Right renal cortex interstitium (tissue), 3 donors: ENCODE measurements at regions not wholly inside any gene's neighbourhood (a gene's known extent, or its start where the extent isn't known, plus 50 kb on each side); places are given as distances from the start of the nearest gene placed in this dataset.
"Not testable (repeated sequence)": the region's sequence is repeated elsewhere in the genome, so short reads cannot be mapped to it uniquely, and the experiment has no call there.

ENCODE experiments used
- DNase-seq, 3 donors: peaks; one replicate each; pipeline ENCODE4 v3.0.0-alpha.2; 2013; ENCODE audit warnings: low read depth in 3 of 3, low spot score in 2 of 3

DNA sequence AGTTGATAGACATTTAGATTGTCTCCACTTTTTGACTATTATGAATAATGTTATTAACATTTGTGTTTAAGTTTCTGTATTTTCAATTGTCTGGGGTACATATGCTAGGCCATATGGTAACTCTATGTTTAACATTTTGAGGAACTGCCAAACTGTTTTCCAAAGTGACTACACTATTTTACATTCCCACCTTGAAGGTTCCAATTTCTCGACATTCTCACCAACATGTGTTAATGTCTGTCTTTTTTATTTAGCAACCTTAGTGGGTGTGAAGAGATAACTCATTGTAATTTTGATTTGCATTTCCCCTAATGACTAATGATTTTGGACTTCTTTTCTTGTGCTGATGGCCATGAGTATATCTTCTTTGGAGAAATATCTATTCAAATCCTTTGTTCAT, 832.4 kb downstream of the DNAJB9 start:
- DNase-seq, result no peak

DNA sequence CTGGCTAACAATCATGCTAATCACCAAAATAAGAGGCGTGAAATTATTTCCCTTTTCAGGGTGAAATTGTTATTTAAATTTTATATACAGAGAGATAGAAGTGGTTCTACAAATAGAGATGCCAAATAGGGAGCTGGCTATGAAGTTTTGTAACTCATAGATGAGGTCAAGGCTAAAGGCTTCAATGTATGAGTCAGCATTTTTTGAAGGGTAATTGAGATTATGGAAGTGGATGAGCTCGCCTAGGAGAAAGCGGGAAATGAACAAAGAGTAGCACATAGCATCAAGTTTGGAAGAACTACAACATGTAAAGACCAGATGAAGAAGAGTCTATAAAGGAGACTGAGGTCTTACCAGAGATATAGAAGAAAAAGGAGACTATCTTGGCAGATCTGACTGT, 838.1 kb downstream of the DNAJB9 start:
- DNase-seq, result no peak

DNA sequence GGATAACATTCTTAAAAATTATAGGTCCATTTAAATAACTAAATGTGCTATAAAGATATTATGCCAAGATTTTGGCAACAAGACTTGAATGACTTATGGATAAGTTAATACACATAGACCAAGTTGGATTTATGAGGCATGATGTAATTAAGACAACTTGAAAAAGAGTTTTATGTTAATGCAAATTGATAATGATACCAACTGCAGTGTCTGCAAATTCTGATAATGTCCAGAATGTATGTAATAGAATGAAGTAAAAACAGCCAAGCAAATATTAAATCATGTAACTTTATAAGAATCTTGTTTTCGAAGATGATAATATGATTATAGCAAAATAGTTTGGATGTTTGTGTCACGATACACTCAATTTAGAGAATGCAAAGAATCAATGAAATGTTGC, 868.3 kb downstream of the DNAJB9 start:
- no peak for DNase-seq

DNA sequence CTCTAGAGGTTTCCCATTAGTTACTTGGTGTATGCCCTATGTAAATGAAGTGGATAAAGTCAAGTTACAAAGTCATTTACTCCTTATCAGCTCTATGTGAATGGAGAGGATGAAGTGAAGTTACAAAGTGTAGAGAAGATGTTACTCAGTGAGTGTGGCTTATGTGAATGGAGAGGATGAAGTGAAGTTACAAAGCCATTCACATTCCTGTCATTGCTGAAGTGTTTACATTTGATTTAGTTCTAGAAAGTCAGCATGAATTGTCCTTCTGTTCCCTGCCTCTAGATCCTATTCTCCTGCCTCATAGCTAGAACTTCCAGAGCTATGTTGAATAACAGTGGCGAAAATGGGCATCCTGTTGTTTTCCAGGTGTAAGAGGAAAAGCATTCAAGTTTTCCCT, 880.1 kb downstream of the DNAJB9 start:
- DNase-seq, result no peak

DNA sequence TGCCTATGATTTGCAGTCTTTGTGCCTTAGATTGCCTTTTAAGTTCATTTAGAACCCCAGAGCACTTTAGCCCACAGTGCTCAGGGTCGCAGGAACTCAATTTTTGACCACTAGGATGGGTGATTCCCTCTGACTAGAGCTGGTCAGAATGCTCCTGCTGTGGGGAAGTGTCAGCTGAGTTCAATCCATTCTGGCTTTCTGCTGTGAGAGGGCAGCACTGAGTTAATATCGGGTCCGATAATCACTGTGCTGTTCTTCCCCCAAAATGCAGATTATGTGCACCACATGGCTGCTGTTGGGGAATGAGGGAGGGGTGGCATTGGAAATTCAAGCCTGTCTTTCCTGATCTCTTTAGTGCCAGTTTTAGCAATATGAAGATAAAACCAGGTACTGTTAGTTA, 886.4 kb downstream of the DNAJB9 start:
- DNase-seq, result no peak

DNA sequence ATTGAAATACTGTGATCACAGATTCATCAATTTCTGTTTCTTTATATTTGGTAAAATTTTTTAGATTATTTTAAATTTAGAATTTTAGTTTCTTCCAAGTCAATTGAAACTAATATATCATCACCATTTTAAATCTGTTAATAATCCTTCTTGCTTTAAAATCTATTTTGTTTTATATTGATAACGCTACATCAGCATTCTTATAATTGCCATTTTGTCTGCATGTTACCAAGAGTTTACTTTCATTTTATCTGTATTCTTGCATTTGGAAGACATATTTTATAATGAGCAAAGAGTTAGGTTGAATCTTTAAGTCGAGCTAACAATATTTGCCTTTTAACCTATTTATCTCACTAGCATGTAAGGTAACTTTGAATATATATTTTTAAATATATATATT, 890.6 kb downstream of the DNAJB9 start:
- DNase-seq, result no peak

DNA sequence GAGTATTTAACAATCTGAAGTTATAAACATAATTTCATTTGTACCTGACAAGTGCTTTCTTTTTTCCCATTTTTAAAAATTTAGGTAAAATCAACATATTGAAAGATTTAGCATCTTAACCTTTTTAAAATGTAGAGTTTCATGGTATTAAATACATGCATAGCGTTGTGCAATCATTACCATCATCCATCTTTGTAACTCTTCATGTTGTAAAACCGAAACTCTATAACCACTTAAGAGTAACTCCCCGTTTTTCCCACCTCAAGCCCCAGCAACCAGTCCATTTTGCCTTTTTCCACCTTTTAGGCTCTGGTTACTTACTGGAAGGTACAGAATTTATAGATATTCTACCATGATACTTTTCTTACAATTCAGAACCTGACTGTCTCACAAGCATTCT, 892.5 kb downstream of the DNAJB9 start:
- DNase-seq, result no peak

DNA sequence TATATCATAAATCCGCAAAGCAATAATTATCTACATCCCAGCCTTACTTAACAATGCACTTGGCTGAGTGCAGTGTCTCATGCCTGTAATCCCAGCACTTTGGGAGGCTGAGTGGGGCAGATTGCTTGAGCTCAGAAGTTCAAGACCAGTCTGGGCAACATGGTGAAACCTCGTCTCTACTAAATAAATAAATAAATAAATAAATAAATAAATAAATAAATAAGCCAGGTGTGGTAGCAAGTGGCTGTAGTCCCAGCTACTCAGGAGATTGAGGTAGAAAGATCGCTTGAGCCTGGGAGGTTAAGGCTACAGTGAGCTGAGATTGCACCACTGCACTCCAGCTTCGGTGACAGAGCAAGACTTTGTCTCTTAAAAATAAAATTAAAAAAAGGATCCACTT, 898.1 kb downstream of the DNAJB9 start:
- not testable (repeated sequence) for DNase-seq

DNA sequence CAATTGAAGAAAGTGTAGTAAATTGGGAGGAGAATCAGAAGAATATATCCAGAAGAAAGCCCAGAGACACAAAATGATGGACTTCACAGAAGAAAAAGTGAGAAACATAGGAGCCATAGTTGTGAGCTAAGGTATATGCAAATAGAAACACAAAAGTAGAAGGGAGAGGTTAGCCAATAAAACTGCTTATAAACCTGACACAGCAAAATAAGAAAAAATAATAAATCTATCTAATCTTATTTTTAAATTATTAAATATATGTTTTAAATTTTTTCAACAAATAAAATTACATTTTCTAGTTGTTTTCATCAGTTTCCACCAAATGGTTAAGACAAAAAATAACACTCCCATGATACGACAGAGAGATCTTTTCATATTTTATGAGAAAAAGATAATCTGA, 903.5 kb downstream of the DNAJB9 start:
- DNase-seq, result no peak

DNA sequence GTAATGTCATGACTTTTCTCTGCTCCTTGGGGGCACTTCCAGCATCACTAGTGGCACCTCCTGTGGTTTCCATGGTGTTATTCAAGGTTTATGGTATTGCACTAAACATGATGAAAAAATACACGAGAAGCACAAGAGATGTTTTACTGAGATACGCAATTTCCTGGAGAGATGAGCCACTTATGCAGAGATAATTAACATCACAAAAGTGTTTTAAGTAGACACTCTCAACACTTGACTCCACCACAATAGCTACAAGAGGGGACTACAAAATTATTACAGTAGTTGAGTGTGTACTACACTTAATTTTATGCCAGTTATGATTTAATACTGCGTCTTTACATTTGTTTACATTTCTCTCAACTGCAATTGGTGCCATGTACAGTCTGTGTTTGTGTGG, 906.7 kb downstream of the DNAJB9 start:
- DNase-seq, result no peak

DNA sequence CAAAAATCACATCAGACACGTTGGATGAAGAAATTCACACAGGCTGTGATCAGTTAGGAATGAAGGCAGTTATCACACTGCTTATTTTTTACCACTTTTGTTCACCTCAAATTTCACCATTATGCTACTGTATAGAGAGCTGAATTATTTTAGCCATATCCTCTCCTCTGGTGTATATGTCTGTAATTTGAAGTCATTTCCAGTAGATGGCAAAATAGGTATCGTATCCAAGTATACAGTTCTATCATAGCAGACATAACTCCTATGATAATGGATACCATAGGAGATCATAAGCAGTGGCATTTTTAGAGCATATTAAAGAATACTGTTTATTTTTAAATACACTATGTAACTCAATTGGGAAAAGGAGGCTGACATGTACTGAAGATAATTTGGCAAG, 909.7 kb downstream of the DNAJB9 start:
- no peak for DNase-seq

DNA sequence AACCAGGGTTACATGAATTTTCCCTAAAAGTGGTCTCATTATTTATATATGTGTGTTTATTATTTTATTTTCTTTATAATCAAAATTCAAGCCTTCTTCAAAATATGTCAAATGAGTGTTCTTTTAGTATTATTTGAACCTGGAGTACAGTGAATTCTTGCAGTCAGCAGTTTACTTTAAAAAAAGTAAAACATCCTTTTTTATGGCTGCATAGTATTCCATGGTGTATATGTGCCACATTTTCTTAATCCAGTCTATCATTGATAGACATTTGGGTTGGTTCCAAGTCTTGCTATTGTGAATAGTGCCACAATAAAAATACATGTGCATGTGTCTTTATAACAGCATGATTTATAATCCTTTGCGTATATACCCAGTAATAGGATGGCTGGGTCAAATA, 920.9 kb downstream of the DNAJB9 start:
- DNase-seq, result not testable (repeated sequence)

DNA sequence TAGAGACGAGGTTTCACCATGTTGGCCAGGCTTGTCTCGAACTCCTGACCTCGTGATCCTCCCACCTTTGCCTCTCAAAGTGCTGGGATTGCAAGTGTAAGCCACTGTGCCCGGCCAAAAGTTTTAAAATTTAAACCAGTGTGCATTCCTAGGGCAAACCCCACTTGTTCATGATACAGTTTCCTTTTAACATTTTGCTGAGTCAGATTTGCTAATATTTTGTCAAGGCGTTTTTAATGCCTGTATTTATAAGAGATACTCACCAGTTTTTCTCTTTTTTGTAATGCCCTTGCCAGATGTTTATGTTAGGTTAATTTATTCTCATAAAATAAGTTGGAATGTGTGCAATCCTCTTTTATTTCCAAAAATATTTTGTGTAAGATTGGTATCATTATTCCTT, 927.4 kb downstream of the DNAJB9 start:
- no peak for DNase-seq

DNA sequence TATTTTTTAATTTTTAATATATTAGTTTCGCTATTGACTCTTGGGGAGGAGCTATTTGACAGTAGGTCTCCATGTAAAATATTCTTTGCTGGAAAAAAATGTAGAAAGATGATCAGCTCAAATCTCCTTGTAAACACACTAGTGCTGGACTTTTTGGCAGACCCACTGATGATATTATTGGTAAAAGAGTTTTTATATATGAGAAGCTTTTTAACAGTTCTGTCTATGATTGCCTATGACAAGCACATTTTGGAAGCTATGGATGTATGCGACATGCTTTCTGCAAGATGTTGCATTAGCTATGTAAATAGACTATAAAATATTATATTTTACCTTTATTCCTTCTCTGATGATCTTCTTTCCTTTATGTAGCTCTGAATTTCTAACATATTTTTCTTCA, 928.5 kb downstream of the DNAJB9 start:
- DNase-seq, result no peak

DNA sequence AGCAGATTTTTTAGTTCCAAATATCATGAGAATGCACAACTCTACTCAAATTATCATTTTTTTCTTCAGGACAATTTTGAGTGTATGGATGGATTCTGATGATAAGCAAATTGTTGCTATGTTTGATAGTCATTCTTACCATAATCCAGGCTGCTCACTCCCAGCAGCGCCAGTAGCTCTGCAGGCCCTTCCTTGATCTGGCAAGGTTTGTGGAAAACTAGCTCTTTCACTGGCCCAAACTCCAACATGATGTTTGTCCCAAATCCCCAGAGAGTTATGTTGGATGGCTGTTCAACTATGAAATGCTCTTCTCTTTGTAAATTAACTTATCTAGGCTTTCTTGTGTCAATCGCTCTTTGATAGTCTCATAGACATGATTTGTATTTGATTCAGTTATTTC, 933.7 kb downstream of the DNAJB9 start:
- DNase-seq, result no peak

DNA sequence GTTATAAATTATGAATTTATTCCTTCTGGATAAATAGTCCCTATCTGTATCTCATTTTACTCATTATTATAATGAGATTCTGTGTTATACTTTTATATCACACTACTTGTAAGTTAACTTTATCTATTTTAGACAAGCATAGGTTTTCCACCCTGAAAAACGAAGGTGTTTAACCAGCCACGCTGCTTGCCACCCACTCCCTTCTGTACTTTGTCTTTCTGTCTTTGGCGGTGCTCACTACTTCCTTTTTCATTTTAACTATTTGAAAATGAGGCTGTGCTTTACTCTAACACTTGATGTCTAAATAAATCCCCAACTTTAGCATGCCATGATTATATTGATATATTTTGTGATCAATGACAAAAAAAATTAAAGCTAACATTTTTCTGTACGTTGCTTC, 952.9 kb downstream of the DNAJB9 start:
- DNase-seq, result no peak

DNA sequence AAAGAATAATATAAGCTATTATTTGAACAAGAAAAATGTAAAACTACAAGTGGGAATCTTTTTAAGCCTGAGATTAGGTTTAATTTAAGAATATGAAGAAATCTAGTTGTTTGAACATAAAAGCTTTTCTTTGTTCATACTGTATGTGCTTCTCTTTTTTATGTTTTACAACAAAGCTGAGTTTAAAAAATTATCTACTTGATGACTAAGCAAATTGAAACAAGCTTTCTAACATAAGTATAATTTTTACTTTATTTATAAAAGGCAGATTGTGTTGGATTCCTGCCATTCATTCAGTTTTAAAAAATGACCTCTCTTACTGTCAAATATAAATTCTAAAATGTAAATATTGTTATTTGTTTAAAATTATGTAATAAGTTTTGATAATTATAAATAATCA, 958.2 kb downstream of the DNAJB9 start:
- no peak for DNase-seq

DNA sequence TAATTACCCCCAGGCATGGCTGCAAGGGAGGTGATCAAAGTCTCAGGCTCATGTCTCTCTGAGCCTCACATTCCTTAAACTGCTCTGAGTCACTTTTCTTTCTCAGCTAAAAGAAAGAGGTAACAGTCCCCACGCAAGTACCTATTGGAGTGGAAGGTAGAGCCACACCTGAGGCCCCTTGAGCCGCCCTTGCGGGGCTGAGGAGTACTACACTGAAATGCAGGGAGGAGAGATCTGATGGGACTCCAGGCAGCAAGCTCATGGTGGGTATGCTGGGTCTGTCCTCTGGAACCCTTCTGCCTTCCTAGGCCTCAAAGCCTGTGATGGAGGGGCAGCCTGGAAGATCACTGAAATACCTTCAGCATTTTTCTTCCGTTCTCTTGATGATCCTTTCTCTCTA, 960.0 kb downstream of the DNAJB9 start:
- no peak for DNase-seq

DNA sequence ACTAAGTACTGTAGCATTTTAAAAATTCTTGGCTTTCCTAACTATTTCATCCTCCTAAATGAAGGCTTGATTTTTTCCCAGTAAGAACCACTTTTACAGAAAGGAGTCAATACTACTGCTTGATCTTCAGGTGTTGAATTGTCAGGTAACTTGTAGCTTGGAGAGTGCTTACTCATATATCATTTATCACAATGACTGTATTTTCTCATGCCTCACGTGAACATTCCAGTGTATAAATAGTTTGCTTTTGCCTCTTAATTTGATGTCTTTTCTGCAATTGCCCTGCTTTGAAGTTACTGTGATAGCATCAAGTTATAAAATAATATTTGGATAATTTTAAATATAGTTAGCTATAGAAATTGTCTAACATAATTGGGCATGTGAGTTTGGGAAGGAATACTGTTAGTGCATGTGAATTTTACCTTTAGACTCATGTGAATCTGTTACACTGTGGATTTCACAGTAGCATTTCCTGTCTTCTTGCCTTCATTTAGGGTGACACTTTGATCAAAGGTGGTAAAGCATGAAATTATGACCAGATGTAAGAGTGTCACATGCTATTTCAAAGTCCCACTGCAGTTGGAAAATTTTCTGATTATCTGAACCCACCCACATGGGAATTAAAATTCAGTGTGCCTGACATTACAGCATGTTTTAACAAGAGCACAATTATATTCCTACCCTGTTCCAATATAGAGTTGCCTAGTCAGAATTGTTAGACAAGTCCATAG, 962.8 kb downstream of the DNAJB9 start:
- DNase-seq, result no peak

DNA sequence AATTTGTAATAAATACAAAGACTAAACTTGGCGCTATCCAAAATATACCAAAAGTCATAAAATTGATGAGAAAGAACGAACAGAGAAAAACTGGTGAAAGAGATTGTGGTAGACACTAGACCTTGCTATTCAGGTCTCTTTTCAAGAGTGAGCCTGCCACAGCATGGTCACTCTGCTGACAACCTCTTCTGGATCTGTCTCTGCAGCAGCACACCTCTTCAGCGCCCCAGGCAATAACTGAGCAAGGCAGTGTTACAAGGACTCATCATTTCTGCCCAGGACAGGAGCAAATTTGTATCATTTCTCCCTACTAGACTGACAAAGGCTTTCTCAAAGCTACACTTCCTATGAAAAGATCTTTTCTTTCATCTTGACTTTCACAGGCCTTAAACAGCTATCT, 976.0 kb downstream of the DNAJB9 start:
- no peak for DNase-seq

DNA sequence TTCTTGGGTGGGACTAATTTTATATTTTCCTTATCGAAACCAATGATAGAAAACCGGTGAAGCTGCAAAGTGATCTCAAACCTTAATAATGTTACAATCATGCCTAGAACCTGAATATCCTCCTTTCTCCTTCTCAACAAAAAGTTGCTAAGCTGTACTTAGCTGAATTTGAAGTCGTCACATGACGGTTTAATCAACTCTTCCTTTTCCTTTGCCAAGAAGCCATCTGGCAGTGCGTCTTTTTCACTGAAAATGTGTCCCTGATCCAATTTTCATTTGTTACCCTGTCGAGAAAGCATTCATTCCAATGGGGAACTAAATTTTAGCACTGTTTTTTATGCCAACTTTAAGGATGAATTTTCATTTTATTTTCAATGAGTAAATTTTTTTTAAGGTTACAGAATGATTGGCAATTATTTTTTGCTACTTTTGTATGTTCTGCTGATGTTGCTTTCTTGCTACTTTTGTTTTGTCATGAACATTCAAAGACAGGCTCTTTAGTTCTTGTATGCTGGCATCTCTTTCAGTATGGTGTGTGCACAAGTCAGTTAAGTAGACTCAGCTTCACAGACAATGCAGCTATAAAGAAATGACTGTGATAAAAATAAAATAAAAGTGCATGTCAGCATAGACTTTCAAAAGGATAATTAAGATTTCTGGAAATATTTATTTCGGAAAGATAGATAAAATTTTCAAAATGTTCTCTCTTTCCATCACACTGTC, 980.0 kb downstream of the DNAJB9 start:
- no peak for DNase-seq

DNA sequence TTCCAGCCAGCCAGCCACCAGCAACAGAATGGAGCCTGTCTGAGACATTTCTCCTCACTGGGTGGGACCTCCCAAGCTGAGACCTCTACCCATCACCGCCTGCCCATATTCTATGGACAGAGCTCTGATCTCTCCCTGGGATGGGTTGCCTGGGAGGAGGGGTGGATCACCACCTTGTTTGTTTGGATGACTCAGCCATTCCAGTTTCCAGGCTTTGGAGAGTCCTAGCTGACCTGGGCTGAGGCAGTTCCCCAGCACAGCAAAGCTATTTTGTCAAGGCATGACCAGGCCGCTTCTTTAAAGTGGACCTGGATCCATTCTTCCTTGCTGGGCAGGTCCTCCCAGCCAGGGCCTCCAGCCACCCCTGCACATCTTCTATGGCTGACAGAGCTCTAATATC, 982.3 kb downstream of the DNAJB9 start:
- no peak for DNase-seq

DNA sequence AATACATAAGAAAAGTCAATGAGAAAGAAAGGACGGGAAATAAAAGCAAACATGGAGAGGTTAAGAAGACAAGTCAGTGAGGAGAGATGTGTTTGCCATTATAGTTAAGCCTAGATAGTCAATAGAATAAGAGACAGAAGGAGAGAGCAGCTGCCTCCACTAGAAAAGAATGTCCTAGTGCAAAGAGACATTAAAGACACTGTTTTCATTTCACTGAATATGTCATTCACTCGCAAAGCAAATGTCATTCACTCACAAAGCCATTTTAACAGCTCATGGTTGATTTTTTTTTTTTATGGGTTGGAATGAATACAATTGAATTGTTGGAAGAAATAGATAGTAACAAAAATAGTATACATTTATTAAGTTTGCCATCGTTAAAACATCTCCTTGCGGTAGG, 1007.6 kb downstream of the DNAJB9 start:
- no peak for DNase-seq
